ENCODE measurements at regions not wholly inside any gene's neighbourhood (a gene's known extent, or its start where the extent isn't known, plus 50 kb on each side); places are given as distances from the start of the nearest gene placed in this dataset.

DNA sequence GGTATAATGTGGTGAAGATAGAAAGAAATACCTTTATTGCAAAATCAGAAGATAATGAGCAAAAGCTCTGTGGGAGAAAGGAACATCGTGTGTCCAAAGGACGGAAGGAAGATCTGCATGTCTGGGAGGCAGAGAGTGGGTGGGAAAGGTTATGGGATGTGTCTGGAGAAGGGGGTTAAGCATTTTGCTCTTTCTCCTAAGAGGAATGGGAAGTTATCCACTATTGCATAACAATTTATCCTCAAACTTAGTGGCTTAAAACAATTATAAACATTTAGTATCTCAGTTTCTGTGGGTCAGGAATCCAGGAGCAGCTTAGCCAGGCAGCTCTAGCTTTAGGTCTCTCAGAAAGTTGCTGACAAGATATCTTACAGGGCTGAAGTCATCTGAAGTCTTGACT lies 229.1 kb upstream of the CITED2 start:
- TF ChIP-seq, protein P1, sequence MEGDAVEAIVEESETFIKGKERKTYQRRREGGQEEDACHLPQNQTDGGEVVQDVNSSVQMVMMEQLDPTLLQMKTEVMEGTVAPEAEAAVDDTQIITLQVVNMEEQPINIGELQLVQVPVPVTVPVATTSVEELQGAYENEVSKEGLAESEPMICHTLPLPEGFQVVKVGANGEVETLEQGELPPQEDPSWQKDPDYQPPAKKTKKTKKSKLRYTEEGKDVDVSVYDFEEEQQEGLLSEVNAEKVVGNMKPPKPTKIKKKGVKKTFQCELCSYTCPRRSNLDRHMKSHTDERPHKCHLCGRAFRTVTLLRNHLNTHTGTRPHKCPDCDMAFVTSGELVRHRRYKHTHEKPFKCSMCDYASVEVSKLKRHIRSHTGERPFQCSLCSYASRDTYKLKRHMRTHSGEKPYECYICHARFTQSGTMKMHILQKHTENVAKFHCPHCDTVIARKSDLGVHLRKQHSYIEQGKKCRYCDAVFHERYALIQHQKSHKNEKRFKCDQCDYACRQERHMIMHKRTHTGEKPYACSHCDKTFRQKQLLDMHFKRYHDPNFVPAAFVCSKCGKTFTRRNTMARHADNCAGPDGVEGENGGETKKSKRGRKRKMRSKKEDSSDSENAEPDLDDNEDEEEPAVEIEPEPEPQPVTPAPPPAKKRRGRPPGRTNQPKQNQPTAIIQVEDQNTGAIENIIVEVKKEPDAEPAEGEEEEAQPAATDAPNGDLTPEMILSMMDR (IDR thresholded peaks at IDR 0.05; ENCODE audit: poor library complexity, severe bottlenecking) = no peak
- no peak for TF ChIP-seq POLR2AphosphoS5 (IDR thresholded peaks at IDR 0.05)
- no peak for TF ChIP-seq TAF1 (IDR thresholded peaks at IDR 0.05; ENCODE audit: low read depth)
- TF ChIP-seq, protein P2, sequence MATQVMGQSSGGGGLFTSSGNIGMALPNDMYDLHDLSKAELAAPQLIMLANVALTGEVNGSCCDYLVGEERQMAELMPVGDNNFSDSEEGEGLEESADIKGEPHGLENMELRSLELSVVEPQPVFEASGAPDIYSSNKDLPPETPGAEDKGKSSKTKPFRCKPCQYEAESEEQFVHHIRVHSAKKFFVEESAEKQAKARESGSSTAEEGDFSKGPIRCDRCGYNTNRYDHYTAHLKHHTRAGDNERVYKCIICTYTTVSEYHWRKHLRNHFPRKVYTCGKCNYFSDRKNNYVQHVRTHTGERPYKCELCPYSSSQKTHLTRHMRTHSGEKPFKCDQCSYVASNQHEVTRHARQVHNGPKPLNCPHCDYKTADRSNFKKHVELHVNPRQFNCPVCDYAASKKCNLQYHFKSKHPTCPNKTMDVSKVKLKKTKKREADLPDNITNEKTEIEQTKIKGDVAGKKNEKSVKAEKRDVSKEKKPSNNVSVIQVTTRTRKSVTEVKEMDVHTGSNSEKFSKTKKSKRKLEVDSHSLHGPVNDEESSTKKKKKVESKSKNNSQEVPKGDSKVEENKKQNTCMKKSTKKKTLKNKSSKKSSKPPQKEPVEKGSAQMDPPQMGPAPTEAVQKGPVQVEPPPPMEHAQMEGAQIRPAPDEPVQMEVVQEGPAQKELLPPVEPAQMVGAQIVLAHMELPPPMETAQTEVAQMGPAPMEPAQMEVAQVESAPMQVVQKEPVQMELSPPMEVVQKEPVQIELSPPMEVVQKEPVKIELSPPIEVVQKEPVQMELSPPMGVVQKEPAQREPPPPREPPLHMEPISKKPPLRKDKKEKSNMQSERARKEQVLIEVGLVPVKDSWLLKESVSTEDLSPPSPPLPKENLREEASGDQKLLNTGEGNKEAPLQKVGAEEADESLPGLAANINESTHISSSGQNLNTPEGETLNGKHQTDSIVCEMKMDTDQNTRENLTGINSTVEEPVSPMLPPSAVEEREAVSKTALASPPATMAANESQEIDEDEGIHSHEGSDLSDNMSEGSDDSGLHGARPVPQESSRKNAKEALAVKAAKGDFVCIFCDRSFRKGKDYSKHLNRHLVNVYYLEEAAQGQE (IDR thresholded peaks at IDR 0.05; ENCODE audit: borderline replicate concordance) = no peak

Measured in neural cell (in vitro differentiated cells).